Urinary bladder (tissue), 3 donors: ENCODE measurements at regions not wholly inside any gene's neighbourhood (a gene's known extent, or its start where the extent isn't known, plus 50 kb on each side); places are given as distances from the start of the nearest gene placed in this dataset.

ENCODE experiments used
- DNase-seq: peaks from one replicate; pipeline ENCODE4 v3.0.0-alpha.2; 2015; ENCODE audit errors: extremely low spot score
- H3K27ac ChIP-seq: one replicate; pipeline ENCODE4 v1.5.1; 2013; ENCODE audit warnings: low read depth, mild to moderate bottlenecking, moderate library complexity
- H3K36me3 ChIP-seq: one replicate; pipeline ENCODE4 v1.6.1; 2013; ENCODE audit warnings: mild to moderate bottlenecking, moderate library complexity; ENCODE audit not compliant: insufficient read depth
- H3K4me1 ChIP-seq: one replicate; pipeline ENCODE4 v1.6.1; 2013; ENCODE audit warnings: mild to moderate bottlenecking, moderate library complexity; ENCODE audit not compliant: insufficient read depth
- H3K4me3 ChIP-seq: one replicate; pipeline ENCODE4 v1.5.1; 2013; ENCODE audit warnings: low read depth, low read length
- WGBS: extraction: QIAGEN DNeasy Blood & Tissue Kit; methylation state at CpG from one replicate; pipeline ENCODE4 v1.1.7; 2013; 5-methylcytosine and 5-hydroxymethylcytosine counted together
- donor health status: healthy with polysubstance abuse.
- donor health status: healthy.

DNA sequence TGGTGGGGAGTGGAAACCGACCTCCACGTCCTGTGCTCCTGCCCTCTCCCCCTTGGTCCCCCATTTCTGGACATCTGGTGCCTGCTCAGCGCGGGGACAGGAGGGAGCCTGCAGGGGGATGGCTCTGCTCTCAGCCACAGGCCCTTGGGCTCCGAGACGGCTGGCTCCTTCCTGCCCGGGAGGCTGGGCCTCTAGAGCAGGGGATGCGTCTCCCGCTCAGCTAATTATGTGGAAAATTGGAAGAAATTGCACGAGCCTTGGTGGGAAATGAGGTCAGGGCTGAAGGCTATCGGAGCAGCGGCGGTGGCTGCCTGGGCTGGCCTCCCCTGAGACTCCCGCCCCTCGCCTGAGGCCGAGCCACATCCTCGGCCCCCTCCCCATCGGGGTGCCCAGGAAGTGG is 154.6 kb upstream of the CIBAR2 start:
- Histone ChIP-seq H3K4me1 (no peaks in the 10 kb centered on the region), H3K27ac (no peak overlapping the region), H3K4me3 (no peak overlapping the region), H3K36me3 (no peaks in the 10 kb centered on the region)
- WGBS: 79% methylated on average over 18 of the region's 18 CpGs
- DNase-seq: no peak

DNA sequence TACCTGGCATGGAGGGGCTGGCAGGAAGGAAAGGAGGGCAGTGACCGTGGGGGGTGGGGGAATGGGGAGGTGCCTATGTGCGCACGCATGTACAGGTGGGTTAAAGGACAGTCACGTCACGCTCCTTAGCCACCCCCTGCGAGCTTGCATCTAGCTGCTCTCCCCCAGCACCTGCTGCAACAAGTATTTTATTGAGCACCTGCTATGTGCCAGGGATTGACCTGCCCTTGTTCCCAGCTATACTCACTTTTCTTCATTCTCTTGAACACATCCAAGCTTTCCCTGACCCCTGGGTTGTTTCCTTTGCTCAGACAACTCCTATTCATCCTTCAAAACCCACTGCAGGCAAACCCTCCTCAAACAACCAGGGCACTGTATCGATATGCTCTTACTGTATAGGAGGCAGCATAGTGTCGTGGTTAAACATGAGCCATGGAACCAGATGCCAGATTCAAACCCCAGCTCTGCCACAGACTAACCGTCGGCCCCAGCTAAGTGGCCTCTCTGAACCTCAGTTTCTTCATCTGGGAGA is 155.2 kb upstream of the CIBAR2 start:
- Histone ChIP-seq H3K27ac (no peak overlapping the region), H3K36me3 (no peaks in the 10 kb centered on the region), H3K4me3 (no peak overlapping the region), H3K4me1 (no peaks in the 10 kb centered on the region)
- WGBS: 98% methylated on average over 10 of the region's 10 CpGs
- no peak for DNase-seq

DNA sequence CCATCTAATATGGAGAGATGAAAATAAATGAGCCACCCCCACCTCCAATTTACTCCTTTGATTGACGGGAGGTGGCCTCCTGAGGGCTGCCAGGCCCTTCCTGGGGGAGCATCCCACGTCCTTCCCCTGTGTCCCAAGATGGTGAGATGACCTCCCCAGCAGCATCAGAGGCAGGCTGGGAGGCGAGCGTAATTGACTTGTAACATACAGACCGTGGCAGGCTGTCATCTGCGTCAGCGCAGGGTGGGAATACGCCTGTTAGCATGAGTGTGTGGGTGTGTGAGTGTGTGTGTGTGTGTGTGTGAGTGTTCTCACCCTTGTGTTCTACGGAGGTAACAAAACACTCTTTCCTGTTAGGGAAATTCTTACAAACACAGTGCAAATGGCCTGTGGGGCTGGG is 156.9 kb upstream of the CIBAR2 start:
- no peaks in the 10 kb centered on the region for H3K36me3 ChIP-seq
- DNase-seq: no peak
- H3K27ac ChIP-seq: no peak overlapping the region
- WGBS: 92% methylated on average over 9 of the region's 9 CpGs
- no peak overlapping the region for H3K4me3 ChIP-seq
- no peaks in the 10 kb centered on the region for H3K4me1 ChIP-seq

DNA sequence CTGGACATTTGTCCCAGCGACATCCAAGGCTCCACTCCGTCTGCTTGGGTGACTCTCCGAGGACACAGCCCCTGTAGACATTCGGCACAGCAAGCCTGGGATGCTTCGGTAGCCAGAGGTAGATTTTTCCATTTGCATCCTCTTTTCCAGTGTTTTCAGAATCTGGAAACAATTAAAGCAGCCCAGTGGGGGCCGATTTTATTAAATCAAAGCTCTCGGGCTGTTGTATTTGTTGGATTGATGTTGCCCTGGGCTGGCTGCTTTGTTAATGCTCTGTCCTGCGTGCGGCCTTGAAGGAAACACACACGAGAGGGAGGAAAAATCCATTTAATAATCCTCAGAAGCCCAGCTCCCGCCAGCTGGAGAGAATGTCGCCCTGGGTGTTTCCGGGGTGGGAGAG is 158.1 kb upstream of the CIBAR2 start:
- H3K4me1 ChIP-seq: no peaks in the 10 kb centered on the region
- H3K36me3 ChIP-seq: no peaks in the 10 kb centered on the region
- no peak overlapping the region for H3K27ac ChIP-seq
- no peak for DNase-seq
- 84% methylated on average over 13 of the region's 13 CpGs for WGBS
- H3K4me3 ChIP-seq: no peak overlapping the region

DNA sequence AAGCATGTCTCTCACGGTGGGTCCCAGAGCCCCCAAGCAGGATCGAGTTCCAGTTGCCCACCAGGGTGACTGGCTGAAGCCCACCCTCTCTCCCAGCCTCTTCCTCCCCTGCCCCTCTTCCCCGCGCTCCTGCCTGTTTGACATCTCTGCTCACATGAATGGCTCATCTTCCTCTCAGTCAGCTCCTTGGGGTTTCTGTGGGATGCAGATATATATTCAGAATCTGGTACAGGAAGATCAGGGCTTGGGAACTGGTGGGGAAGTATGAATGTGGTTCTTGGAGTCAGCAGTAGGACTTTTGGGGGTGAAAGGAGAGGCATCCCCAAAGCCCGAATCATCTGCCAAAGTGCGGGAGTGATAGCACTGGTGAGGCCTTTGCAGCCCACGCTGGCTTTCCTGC is 158.9 kb upstream of the CIBAR2 start:
- DNase-seq: no peak
- Histone ChIP-seq H3K4me1 (no peaks in the 10 kb centered on the region), H3K27ac (no peak overlapping the region), H3K4me3 (no peak overlapping the region), H3K36me3 (no peaks in the 10 kb centered on the region)
- 86% methylated on average over 7 of the region's 7 CpGs for WGBS

DNA sequence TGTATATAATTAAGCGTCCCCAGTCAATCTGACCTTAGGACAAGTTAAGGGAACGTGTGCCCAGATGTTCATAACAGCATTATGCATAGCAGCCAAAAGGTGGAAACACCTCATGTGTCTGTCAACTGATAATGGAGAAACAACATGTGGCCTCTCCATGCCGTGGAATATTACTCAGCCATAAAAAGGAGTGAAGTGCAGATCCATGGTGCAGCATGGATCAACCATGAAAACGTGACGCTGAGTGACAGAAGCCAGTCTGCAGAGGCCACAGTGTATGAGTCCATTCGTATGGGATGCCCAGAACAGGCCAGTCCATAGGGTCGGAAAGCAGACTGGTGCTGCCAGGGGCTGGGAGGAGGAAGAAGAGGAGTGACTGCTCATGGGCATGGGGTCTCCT is 161.0 kb upstream of the CIBAR2 start:
- Histone ChIP-seq H3K4me1 (no peaks in the 10 kb centered on the region), H3K36me3 (no peaks in the 10 kb centered on the region), H3K27ac (no peak overlapping the region), H3K4me3 (no peak overlapping the region)
- DNase-seq: no peak
- WGBS: 92% methylated on average over 7 of the region's 7 CpGs

DNA sequence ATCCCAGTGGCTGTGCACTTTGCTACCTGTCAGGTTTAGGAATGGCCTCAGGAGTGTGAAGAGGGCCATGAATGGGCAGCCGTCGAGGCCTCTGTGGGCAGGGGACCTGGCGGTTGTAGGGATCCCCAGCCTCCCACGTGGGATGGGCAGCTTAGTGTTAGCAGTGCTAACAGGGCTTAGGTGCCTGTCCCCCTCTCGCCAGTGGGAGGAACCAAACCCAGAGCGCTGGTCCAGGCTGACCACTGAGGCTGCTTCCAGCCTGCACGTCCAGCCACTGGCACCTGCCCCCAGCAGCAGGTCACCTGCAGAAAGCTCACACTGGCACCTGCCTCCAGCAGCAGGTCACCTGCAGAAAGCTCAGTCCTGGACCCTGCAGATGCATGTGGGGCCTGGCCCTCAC is 162.2 kb upstream of the CIBAR2 start:
- H3K36me3 ChIP-seq: no peaks in the 10 kb centered on the region
- 91% methylated on average over 7 of the region's 7 CpGs for WGBS

DNA sequence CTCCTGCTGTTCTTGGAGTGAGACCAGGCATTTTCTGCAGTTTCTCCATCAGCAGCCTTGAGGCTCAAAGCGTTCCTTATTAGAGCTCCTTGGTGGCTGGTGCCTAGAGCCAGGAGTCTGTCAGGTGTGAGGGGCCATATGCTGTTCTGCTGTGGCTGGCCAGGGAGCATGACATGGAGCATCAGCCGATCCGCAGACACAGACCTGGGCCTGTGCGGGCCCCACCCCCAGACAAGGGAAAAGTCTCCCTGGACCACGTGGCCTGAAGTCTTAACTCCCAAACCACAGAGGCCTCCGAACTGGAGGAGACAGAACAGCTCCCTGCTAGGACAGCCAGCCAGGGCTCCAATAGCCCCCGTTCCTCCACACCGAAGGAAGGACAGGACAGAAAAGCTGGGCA is 162.7 kb upstream of the CIBAR2 start:
- H3K4me1 ChIP-seq: no peaks in the 10 kb centered on the region
- 61% methylated on average over 8 of the region's 8 CpGs for WGBS
- H3K27ac ChIP-seq: no peak overlapping the region
- H3K4me3 ChIP-seq: no peak overlapping the region
- DNase-seq: no peak
- H3K36me3 ChIP-seq: no peaks in the 10 kb centered on the region

More for the DNA sequence above, 162.2 kb upstream of the CIBAR2 start:
- Histone ChIP-seq H3K4me3 (no peak overlapping the region), H3K4me1 (no peaks in the 10 kb centered on the region), H3K27ac (no peak overlapping the region)
- no peak for DNase-seq

DNA sequence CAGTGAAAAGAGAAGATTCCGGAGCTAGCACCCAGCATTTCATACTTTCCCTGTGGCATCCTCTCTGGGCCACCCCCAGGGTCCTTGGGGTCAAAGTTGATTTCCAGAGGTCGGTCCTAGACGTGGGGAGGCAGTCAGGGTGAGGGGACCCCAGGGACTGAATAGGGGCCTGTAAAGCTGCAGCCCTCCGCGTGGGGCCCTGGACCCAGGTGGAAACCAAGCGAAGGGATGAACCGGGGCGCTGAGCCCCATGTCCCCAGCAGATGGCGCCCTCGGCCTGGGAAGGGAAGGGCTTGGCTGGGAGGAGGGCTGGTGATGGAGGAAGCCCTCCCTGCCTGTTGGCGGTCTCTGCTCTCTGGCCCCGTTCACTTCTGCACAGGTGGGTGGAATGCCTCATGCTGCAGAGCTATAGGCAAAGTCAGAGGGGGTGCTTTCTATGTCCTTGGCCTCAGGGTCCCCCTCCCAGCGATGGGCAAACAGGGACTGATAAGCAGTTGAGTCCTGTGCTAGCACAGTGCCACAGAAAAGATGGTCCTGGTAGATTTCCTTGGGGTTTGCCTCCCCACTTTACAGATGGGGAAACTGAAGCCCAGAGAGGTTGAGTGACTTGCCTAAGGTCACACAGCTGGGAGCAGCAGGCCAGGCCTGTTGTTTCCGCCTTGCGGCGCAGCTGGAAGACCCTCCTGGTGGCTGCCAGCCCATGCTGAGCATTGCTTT is 163.4 kb upstream of the CIBAR2 start:
- Histone ChIP-seq H3K4me1 (no peaks in the 10 kb centered on the region), H3K4me3 (no peak overlapping the region), H3K36me3 (no peaks in the 10 kb centered on the region), H3K27ac (no peak overlapping the region)
- DNase-seq: no peak
- WGBS: 40% methylated on average over 16 of the region's 16 CpGs

DNA sequence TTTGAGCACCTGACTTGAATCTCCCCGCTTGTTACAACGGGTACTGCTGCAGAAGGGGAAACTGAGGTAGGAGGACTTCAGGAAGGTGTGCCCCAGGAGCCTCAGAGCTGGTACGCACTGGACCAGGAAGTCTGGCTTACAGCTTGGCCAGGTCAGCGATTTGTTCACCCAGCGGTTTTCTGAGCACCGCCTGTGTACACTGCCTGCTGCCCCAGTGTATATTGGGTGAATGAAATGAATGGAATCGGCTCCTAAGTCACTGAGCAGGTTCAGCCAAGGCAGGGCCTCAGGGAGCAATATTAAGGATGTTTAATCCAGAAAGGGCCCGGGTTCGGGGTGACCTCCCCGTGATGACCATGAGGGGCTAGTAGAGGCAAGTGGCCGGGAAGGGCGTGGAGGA is 164.0 kb upstream of the CIBAR2 start:
- DNase-seq: no peak
- no peak overlapping the region for H3K4me3 ChIP-seq
- WGBS: 91% methylated on average over 12 of the region's 12 CpGs

DNA sequence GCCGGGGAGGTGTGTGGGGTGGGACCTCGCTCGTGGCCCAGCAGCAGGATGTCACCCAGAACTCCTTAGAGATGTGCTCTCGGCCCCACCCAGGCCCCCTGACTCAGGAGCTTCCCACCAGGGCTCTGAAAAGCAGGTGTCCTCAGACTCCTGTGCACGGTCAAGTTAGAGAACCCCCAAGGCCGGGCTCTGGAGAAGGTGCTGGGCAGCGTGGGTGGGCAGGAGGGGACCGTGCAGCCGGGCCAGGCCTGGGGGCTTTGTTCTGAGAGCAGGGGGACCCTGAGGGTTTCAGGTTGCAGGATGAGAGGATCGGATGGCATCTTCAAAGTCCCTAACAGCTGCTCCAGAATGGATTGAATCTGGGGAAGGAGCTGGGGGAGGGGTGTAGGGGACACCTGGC is 164.4 kb upstream of the CIBAR2 start:
- WGBS: 95% methylated on average over 10 of the region's 10 CpGs
- Histone ChIP-seq H3K36me3 (no peaks in the 10 kb centered on the region), H3K4me3 (no peak overlapping the region), H3K4me1 (no peaks in the 10 kb centered on the region), H3K27ac (no peak overlapping the region)
- DNase-seq: no peak

More for the DNA sequence above, 164.0 kb upstream of the CIBAR2 start:
- Histone ChIP-seq H3K4me1 (no peaks in the 10 kb centered on the region), H3K36me3 (no peaks in the 10 kb centered on the region), H3K27ac (no peak overlapping the region)

DNA sequence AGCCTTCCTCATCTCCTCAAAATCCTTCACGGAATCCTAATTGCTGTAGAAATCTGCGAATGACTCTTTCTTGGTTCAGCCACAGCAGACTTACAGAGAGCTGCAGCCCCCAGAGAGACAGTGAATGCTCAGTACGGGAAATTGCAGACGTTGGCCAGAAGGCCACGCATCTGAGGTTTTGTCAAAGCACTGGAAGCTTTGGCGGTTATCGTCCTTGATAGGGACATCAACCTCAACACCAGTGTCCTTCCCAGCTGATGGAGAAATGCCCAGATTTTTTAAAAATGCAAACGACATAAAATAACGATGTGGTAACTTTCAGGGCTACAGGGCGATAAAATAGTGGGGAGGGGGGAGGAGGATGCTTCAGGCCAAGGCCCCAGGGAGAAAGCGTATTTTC is 166.6 kb upstream of the CIBAR2 start:
- WGBS: 84% methylated on average over 11 of the region's 11 CpGs
- no peaks in the 10 kb centered on the region for H3K36me3 ChIP-seq
- no peaks in the 10 kb centered on the region for H3K4me1 ChIP-seq
- no peak overlapping the region for H3K4me3 ChIP-seq
- no peak overlapping the region for H3K27ac ChIP-seq
- DNase-seq: no peak

DNA sequence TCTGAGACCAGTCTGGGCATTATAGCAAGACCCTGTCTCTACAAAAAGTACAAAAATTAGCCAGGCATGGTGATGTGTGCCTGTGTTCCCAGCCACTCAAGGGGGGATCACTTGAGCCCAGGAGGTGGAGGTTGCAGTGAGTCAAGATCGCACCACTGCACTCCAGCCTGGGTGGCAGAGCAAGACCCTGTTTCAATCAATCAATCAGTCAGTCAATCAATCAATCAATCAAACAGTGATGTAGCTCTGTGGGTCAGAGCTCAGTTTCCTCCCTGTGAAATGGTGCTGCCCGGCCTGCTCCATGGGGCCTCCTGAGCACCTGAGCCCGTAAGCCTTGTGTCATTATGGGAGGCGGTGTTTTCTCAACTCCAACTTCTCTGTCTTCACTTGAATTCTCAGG is 167.1 kb upstream of the CIBAR2 start:
- no peak for DNase-seq
- WGBS: 91% methylated on average over 4 of the region's 4 CpGs

DNA sequence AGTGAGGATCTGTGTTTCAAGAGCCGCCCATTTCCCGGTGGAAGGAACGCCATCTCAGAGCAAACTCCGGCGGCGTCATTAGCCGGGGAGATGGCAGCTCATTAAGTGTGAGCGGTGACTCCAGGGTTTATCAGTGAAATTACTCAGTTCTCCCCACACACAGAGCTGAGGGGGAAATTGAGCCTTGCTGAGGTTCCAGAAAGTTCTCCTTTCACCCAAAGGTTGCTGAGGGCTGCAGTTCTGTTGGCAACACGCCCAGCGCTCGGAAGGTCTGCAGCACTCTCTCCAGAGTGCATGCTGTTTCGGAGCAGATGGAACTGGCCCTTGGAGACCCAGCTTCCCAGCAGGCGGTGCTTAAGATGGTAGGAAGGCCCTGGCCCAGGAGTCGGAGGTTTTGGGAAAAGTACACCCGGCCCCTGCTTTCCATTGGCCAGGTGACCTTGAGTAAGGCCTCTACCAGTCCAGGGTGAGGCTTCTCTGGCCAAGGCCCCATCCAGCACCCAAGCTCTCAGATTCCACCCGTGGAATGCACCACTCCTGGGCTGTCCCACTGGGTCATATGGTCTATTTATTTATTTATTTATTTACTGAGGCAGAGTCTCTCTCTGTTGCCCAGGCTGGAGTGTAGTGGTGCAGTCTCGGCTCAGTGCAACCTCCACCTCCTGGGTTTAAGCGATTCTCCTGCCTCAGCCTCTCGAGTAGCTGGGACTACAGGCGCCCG is 167.7 kb upstream of the CIBAR2 start:
- 85% methylated on average over 21 of the region's 21 CpGs for WGBS
- Histone ChIP-seq H3K36me3 (no peaks in the 10 kb centered on the region), H3K4me1 (no peaks in the 10 kb centered on the region), H3K27ac (no peak overlapping the region), H3K4me3 (no peak overlapping the region)
- no peak for DNase-seq

More for the DNA sequence above, 167.1 kb upstream of the CIBAR2 start:
- no peaks in the 10 kb centered on the region for H3K4me1 ChIP-seq
- no peaks in the 10 kb centered on the region for H3K36me3 ChIP-seq
- H3K27ac ChIP-seq: no peak overlapping the region
- no peak overlapping the region for H3K4me3 ChIP-seq
